ENCODE measurements at regions not wholly inside any gene's neighbourhood (a gene's known extent, or its start where the extent isn't known, plus 50 kb on each side); places are given as distances from the start of the nearest gene placed in this dataset.
"Not testable (repeated sequence)": the region's sequence is repeated elsewhere in the genome, so short reads cannot be mapped to it uniquely, and the experiment has no call there.

DNA sequence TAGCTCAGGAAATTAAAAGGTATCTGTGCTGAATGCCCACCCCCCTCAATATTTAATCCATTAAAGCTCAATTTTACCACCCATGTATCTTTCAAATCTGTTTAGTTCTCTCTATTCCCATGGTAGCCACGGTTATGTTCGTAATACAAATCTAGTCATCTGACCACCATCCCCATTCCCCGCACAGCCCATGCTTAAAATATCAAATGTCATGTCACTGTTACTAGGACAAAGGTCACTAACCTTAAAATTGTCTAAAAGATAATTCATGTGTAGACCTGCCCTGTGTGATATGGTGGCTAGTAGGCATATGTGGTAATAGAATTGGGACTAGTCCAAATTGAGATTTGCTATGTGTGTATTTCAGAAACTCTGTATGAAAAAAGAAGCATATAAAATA, 728.5 kb upstream of the B3GALT2 start:
- H3K4me3 ChIP-seq (ENCODE audit: low read depth, low read length), result no peak overlapping the region
- DNase-seq (ENCODE audit: low read depth), result no peak
- TF ChIP-seq, protein P1, sequence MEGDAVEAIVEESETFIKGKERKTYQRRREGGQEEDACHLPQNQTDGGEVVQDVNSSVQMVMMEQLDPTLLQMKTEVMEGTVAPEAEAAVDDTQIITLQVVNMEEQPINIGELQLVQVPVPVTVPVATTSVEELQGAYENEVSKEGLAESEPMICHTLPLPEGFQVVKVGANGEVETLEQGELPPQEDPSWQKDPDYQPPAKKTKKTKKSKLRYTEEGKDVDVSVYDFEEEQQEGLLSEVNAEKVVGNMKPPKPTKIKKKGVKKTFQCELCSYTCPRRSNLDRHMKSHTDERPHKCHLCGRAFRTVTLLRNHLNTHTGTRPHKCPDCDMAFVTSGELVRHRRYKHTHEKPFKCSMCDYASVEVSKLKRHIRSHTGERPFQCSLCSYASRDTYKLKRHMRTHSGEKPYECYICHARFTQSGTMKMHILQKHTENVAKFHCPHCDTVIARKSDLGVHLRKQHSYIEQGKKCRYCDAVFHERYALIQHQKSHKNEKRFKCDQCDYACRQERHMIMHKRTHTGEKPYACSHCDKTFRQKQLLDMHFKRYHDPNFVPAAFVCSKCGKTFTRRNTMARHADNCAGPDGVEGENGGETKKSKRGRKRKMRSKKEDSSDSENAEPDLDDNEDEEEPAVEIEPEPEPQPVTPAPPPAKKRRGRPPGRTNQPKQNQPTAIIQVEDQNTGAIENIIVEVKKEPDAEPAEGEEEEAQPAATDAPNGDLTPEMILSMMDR (IDR thresholded peaks at IDR 0.05; ENCODE audit: insufficient read depth, low read length), result no peak

DNA sequence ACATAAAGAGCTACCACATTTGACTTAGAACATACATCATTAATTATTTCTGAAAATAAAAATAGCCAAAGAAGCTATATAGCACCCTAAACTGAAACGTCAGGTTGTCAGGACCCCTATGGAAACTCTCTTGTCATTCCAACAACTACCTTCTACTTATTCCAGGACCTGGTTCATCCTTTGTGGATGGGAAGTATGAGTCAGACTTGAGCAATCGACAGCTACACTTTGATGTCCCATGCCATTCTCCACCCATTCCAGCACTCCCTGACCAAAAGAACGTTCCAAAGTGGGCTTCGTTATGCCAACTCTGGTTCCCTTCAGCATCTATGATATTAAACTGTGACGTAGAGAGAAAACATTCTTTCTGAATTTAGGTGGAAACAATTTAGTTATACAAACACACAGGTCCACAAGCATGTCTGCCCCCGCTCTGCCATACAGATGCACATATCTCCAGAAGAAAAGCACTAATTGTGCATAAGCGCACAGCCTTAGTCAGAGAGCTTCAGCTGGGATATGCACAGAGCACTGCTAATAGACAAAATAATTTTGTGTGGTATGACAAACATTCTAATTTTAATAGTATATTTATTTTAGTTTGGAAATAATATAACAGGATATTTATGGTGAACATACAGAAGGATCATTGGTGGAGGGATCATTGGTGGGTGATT, 723.1 kb upstream of the B3GALT2 start:
- TF ChIP-seq, protein P1 (IDR thresholded peaks at IDR 0.05; ENCODE audit: insufficient read depth, low read length), result no peak
- DNase-seq (ENCODE audit: low read depth), result no peak
- H3K4me3 ChIP-seq (ENCODE audit: low read depth, low read length), result no peak overlapping the region

DNA sequence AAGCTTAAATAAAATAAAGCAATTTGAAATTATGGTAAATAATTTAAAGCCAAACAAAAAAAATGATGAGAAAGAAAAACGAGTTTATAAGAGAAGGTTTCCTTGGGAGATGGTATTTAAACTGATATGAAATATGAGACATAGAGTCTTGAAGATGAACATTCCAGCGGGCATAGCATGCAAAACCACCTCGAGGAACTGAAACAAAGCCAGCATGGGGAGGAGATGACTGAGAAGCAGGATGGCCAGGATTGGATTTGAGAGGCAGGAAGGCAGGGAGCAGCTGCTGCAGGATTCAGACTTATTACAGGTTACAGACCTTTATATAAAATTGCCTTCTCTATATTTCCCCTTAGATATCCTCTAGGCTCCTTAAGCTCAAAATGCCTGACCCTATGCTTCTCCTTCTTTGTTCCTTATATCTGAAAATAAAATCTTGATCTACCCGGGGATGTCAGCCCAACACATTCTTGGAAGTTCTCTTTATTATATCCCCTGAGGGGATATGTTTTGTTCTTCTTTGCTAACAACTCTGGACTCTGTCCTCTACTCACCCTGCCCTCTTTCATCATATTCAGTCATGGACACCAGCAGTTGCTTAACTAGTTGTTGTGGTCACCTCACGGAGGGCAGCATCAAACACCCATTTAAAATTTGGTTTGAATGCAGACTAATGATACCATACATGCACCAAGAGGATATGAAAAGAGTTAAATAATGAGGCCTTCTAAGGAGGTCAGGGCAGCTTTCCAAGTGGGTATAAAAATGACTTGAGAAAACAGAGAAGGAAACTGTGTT, 719.1 kb upstream of the B3GALT2 start:
- TF ChIP-seq, protein P1 (IDR thresholded peaks at IDR 0.05; ENCODE audit: insufficient read depth, low read length), result no peak
- DNase-seq (ENCODE audit: low read depth), result no peak
- no peak overlapping the region for H3K4me3 ChIP-seq (ENCODE audit: low read depth, low read length)

DNA sequence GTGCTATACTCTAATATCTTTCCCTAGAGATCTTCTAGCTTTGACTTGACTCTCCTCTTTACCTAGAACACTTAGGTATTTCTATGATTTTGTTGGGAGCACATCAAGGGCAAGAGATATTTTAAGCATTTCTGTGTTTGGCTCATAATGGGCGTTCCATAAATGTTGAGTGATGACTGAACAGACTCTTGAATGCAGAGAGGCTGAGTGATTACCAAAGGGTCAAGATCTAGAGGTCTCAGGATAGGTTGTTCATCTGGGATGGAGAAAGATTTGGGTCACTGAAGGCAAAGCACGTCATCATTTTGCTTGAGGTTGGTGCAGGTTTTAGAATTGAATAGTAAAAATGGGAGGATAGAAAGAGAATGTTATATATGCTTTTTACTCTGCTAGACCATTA, 705.4 kb upstream of the B3GALT2 start:
- TF ChIP-seq, protein P1 (IDR thresholded peaks at IDR 0.05; ENCODE audit: insufficient read depth, low read length), result no peak
- no peak for DNase-seq (ENCODE audit: low read depth)
- H3K4me3 ChIP-seq (ENCODE audit: low read depth, low read length), result no peak overlapping the region

DNA sequence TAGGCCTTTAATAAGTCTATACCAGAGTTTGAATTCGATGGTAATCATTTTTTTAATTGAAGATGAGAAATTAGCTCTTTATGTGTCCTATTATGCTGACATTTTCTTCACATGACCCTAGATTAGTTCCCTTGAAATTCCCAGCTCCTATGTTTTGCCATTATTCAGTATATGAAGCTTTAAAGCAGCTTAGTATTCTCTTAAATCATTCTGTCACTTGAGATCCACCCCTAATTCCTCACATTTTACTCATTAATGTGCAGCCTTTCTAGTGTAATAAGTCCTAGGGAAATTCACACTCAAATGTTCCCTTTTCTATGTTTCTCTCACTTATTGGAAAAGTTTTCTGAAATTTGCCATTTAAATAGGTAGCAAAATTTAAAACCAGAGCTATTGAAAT, 704.5 kb upstream of the B3GALT2 start:
- no peak overlapping the region for H3K4me3 ChIP-seq (ENCODE audit: low read depth, low read length)
- DNase-seq (ENCODE audit: low read depth), result no peak
- TF ChIP-seq, protein P1 (IDR thresholded peaks at IDR 0.05; ENCODE audit: insufficient read depth, low read length), result no peak

DNA sequence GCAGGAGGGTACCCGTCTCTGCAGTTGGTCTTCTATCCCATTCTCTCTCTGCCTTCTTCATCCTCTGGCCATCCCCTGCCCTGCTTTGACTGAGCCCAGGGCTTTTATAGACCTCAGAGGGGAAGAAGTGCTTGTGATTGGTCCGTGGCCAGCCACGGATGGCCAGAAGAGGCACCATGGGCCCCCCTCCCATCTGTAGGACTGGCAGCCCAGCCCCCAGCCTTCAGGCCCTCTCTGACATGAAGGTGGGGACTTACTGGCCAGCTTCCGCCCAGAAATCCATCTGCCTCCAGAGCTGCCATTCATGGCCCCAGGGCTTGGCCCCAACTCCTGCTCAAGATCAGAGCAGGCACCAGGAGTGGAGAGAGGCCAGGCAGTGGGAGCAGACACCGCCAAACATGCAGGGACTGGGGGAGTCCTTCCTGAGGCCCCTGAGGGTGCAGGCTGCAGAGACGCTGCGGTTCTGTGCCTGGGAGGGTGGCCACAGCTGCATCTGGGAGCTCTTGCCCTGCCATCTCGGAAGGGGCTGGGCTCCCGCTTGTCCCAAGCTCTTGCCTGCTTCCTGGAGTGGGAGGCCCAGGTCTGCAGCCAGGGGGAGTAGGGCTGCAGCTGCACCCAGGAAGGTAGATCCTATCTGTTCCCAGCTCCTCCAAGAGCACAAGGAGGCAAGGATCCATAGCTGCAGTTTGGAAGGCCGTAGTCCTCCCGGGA, 698.6 kb upstream of the B3GALT2 start:
- no peak for DNase-seq (ENCODE audit: low read depth)
- TF ChIP-seq, protein P1 (IDR thresholded peaks at IDR 0.05; ENCODE audit: insufficient read depth, low read length), result no peak

DNA sequence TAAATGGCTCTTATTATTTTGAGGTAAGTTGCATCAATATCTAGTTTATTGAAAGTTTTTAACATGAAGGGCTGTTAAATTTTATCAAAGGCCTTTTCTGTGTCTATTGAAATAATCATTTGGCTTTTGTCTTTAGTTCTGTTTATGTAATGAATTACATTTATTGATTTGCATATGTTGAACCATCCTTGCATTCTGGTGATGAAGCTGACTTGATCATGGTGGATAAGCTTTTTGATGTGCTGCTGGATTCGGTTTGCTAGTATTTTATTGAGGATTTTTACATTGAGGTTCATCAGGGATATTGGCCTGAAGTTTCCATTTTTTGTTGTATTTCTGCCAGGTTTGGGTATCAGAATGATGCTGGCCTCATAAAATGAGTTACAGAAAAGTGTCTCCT, 691.5 kb upstream of the B3GALT2 start:
- not testable (repeated sequence) for DNase-seq (ENCODE audit: low read depth); H3K4me3 ChIP-seq (ENCODE audit: low read depth, low read length)

More for the DNA sequence above, 698.6 kb upstream of the B3GALT2 start:
- no peak overlapping the region for H3K4me3 ChIP-seq (ENCODE audit: low read depth, low read length)
